A549 (cell line): ENCODE measurements at regions not wholly inside any gene's neighbourhood (a gene's known extent, or its start where the extent isn't known, plus 50 kb on each side); places are given as distances from the start of the nearest gene placed in this dataset.
"Not testable (repeated sequence)": the region's sequence is repeated elsewhere in the genome, so short reads cannot be mapped to it uniquely, and the experiment has no call there.

Source experiments
- CTCF ChIP-seq: fragments of >200 bp; sonication (Bioruptor Twin); formaldehyde crosslinking; IDR thresholded peaks from 3 replicates; pipeline ENCODE4 v1.5.1; 2016
- JUNB ChIP-seq: fragments of >200 bp; sonication (Bioruptor Twin); formaldehyde crosslinking; IDR thresholded peaks from 2 replicates; pipeline ENCODE4 v1.6.1; 2016
- MAX ChIP-seq: IDR thresholded peaks from 2 replicates; pipeline ENCODE4 v1.6.1; 2012
- POLR2A ChIP-seq: IDR thresholded peaks from 2 replicates; pipeline ENCODE4 v1.6.1; 2012; ENCODE audit warnings: mild to moderate bottlenecking, low read length
- ZSCAN20 ChIP-seq: fragments of 250-450 bp; sonication (Bioruptor Pico); IDR thresholded peaks from 2 replicates; pipeline ENCODE4 v1.8.0; 2022; ENCODE audit warnings: mild to moderate bottlenecking, moderate library complexity

- TF ChIP-seq MAX; POLR2A; ZSCAN20 (CRISPR knock-in tag); CTCF; JUNB: not testable (repeated sequence)
These were observed 794.1 kb downstream of the SPATA31A7 start for GRCh38 chr9:61983954-61984353.
